Neutrophil (primary cell): ENCODE measurements at regions not wholly inside any gene's neighbourhood (a gene's known extent, or its start where the extent isn't known, plus 50 kb on each side); places are given as distances from the start of the nearest gene placed in this dataset.

Experiments
- H3K27ac ChIP-seq: fragments of 200-600 bp; sonication (generic); 2 replicates; pipeline ENCODE4 v1.5.1; 2016; ENCODE audit warnings: mild to moderate bottlenecking, moderate library complexity
- H3K27me3 ChIP-seq: fragments of 200-600 bp; sonication (generic); 2 replicates; pipeline ENCODE4 v1.6.0; 2016; ENCODE audit warnings: mild to moderate bottlenecking
- H3K36me3 ChIP-seq: fragments of 200-600 bp; sonication (generic); 2 replicates; pipeline ENCODE4 v1.5.1; 2017
- H3K4me1 ChIP-seq, 2 experiments: fragments of 200-600 bp in 1 of 2; sonication (generic) in 1 of 2; 1 replicate in 1 of 2; 2 replicates in 1 of 2; pipeline versions ENCODE4 v1.5.1 to v1.6.1; 2013 to 2016; ENCODE audit warnings: low read depth in 1 of 2, low read length in 1 of 2, mild to moderate bottlenecking in 1 of 2, moderate library complexity in 1 of 2; ENCODE audit not compliant: control insufficient read depth in 1 of 2, insufficient read depth in 1 of 2
- H3K4me3 ChIP-seq, 2 experiments: fragments of 200-600 bp in 1 of 2; sonication (generic) in 1 of 2; 1 replicate in 1 of 2; 2 replicates in 1 of 2; pipeline ENCODE4 v1.5.1; 2013 to 2016; ENCODE audit warnings: low read depth in 1 of 2, low read length in 1 of 2, mild to moderate bottlenecking in 1 of 2, moderate library complexity in 1 of 2
- H3K9me3 ChIP-seq: fragments of 200-600 bp; sonication (generic); 2 replicates; pipeline ENCODE4 v1.5.1; 2016
- TF ChIP-seq, protein P1 (sequence below): fragments of 200-600 bp; sonication (generic); IDR thresholded peaks from 2 replicates; pipeline ENCODE4 v1.5.1; 2016; ENCODE audit warnings: antibody characterized with exemption

DNA sequence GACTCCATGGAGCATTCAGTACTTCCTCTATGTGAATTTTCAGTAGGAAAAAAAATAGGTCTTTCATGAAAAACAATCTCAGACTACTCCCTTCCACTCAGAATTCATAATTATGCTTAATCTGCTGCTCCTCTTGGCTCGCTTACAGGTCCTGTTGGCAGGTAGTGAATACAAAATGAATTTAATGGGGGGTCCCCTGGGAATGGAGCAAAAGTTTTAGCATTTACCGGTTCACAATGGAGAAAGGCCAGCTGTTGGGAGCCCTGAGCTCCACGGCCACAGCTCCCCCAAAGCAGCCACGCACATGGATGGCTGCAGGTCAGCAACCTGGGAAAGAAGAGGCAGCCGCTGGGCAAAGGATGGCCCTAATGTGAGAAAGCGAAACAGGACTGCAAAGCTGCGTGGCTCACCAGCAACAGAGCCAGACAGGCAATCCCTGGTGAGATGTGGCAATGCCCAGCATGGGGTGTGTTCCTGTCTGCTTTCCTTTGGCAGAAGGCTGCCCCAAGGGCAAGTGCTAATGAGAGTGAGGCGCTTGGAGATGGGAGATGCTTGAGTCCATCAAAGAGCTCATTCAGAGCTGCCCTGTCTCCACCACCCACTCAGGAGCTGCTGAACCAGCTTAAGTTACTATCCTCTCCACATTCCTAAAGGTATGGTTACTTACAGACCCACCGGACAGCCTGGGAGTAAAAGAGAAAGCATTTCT, 447.4 kb downstream of the EPHA4 start:
- H3K27ac ChIP-seq, result no peak overlapping the region
- no peaks in the 10 kb centered on the region for H3K4me1 ChIP-seq
- TF ChIP-seq, protein P1, sequence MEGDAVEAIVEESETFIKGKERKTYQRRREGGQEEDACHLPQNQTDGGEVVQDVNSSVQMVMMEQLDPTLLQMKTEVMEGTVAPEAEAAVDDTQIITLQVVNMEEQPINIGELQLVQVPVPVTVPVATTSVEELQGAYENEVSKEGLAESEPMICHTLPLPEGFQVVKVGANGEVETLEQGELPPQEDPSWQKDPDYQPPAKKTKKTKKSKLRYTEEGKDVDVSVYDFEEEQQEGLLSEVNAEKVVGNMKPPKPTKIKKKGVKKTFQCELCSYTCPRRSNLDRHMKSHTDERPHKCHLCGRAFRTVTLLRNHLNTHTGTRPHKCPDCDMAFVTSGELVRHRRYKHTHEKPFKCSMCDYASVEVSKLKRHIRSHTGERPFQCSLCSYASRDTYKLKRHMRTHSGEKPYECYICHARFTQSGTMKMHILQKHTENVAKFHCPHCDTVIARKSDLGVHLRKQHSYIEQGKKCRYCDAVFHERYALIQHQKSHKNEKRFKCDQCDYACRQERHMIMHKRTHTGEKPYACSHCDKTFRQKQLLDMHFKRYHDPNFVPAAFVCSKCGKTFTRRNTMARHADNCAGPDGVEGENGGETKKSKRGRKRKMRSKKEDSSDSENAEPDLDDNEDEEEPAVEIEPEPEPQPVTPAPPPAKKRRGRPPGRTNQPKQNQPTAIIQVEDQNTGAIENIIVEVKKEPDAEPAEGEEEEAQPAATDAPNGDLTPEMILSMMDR, result no peak
- H3K9me3 ChIP-seq, result no peaks in the 10 kb centered on the region
- no peaks in the 10 kb centered on the region for H3K27me3 ChIP-seq
- H3K4me3 ChIP-seq, result no peak overlapping the region
- H3K36me3 ChIP-seq, result no peaks in the 10 kb centered on the region

DNA sequence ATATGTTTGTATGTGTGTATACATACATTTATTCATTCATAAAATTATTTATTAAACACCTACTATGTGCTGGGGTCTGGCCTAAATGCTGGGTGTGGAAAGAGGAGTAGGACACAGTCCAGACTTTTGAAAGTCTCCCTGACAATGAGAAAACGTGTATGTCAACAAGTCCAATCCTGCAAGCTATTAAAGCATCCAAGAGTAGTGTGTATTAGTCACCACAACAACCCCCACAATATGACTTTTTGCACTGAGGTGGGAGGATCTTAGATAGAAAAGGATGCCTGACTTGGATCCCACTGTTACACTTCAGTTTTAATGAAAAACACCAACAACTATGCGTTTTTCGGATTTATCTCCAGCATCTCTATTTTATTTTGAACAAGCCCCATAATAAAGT, 446.4 kb downstream of the EPHA4 start:
- H3K27me3 ChIP-seq, result no peaks in the 10 kb centered on the region
- no peaks in the 10 kb centered on the region for H3K9me3 ChIP-seq
- no peak overlapping the region for H3K27ac ChIP-seq
- H3K4me3 ChIP-seq, result no peak overlapping the region
- H3K36me3 ChIP-seq, result no peaks in the 10 kb centered on the region
- TF ChIP-seq, protein P1, result no peak
- no peaks in the 10 kb centered on the region for H3K4me1 ChIP-seq

DNA sequence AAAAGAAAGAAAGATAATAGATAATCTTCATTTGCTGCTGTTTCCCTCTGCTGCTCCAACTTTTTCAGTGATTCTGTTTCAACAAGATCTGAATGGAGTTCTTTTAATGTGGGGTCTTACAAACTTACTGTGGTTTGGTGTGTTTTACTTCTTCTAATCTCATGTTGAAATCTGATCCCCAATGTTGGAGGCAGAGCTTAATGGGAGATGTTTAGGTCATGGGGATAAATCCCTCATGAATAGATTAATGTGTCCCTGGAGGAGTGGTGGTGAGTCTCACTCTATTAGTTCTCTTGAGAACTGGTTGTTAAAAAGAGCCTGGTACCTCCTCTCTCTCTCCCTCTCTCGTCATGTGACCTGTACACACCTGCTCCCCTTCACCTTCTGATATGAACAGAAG, 442.4 kb downstream of the EPHA4 start:
- Histone ChIP-seq H3K36me3 (no peaks in the 10 kb centered on the region), H3K27me3 (no peaks in the 10 kb centered on the region), H3K27ac (no peak overlapping the region), H3K4me1 (no peaks in the 10 kb centered on the region), H3K4me3 (no peak overlapping the region), H3K9me3 (no peaks in the 10 kb centered on the region)
- TF ChIP-seq, protein P1, result no peak

DNA sequence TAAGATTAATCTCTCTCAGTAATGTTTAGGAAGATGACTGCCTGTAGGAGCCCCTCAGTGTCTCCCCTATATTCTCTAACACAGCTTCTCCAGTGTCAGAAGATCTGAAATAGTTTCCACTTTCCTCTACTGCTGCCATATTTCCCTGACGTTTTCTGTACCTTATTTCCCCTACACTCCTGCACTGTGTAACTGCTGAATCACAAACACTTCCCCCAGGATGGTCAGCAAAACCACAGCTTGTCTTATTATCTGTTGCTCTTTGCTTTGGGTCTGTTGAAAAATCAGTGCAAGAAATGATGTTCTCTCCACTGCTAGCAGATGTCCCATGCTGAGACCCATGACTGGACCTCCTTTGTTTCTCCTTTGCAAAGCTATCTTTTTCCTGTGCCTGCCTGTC, 441.7 kb downstream of the EPHA4 start:
- TF ChIP-seq, protein P1, result no peak
- no peak overlapping the region for H3K27ac ChIP-seq
- H3K4me1 ChIP-seq, result no peaks in the 10 kb centered on the region
- no peaks in the 10 kb centered on the region for H3K36me3 ChIP-seq
- H3K4me3 ChIP-seq, result no peak overlapping the region
- no peaks in the 10 kb centered on the region for H3K27me3 ChIP-seq
- no peaks in the 10 kb centered on the region for H3K9me3 ChIP-seq

DNA sequence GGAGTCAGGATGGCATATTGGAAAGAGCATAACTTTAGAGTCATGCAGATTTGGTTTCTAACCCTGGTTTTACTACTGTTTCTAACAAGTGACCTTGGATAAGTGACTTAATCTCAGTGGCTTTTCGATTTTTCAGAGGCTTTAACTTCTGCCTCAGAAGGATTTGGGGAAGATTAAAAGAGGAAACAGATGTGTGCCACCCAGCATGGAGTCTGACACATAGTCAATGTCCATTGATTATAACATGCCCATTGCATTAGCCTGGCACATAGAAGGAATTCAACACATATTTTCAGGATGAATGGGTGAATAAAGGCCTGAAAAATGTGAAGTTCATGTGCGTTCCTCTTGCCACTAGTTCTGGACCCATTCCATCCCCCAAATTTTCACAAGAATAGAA, 438.2 kb downstream of the EPHA4 start:
- H3K27me3 ChIP-seq, result no peaks in the 10 kb centered on the region
- H3K27ac ChIP-seq, result no peak overlapping the region
- H3K4me1 ChIP-seq, result no peaks in the 10 kb centered on the region
- no peaks in the 10 kb centered on the region for H3K9me3 ChIP-seq
- H3K36me3 ChIP-seq, result no peaks in the 10 kb centered on the region
- no peak overlapping the region for H3K4me3 ChIP-seq
- TF ChIP-seq, protein P1, result no peak
